GF-D8 (cell line): ENCODE measurements at regions not wholly inside any gene's neighbourhood (a gene's known extent, or its start where the extent isn't known, plus 50 kb on each side); places are given as distances from the start of the nearest gene placed in this dataset.
"Not testable (repeated sequence)": the region's sequence is repeated elsewhere in the genome, so short reads cannot be mapped to it uniquely, and the experiment has no call there.

Experiments
- DNase-seq: peaks from one replicate; lab custom pipeline; 2025; lab: John Stamatoyannopoulos, UW

DNA sequence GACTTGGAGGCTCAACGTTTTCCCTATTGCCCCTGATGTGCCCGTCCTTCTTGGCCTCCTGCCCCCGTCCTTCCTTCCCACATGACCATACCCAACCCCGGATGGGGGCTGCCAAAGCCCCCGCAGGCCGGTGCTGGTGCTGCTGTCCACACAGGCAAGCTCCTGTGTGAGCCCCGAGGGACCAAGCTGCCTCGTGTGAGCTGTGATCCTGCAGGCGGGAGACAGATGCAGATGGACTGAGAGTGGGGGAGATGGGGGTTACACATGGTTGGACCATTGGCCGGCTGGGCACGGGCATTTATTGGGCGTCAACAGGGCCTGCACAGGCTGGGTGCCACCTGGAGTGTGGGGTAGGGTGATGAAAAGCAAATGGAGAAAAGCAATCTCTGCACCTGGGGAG lies 313.2 kb upstream of the B3GAT1 start:
- DNase-seq: no peak

DNA sequence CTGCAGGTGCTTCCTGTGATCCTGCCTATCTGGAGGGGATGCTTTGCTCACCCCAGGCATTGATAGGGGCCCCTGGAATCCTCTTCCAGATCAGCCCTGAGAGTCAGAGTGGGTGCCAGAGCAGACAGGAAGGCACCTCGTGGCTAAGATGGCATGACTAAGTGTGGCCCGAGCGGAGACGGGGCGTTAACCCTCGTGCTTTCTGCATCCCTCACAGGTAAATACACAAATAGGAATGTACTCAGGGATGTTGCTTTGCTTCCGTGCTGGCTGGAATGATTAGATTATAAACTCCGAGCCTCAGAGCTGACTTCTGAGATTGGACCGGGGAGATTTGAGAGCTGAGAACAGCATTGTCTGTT lies 312.7 kb upstream of the B3GAT1 start:
- no peak for DNase-seq

DNA sequence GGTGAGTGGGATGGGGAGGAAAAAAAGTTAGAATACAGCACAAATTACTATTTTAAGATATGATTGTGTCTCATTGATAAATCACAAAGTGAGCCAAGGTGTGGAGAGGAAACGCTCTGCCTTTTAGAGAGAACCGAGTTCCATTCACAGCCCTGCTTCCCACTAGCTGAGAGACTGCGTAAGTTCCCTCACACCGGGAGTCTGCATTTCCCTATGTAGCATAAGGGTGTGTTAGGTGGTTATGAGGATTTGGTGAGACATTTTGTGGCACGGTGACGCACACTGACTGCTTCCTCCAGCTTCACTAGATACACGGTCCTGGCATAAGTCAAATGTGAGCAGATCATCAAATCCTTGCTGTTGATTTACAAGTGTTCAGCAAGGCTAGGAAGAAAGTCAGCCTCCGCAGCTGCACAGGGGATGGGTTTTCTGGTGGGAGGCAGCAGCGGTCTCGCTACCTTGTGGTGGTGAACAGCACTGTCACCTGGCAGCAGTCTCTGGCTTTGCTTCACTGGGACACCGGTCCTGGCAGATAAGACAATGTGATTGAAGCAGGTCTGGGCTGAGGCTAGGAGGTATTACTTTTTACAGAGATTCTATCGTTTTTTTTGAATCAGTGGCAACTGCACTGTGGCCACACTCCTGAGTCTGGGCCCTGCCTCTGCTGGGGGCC lies 312.2 kb upstream of the B3GAT1 start:
- no peak for DNase-seq

DNA sequence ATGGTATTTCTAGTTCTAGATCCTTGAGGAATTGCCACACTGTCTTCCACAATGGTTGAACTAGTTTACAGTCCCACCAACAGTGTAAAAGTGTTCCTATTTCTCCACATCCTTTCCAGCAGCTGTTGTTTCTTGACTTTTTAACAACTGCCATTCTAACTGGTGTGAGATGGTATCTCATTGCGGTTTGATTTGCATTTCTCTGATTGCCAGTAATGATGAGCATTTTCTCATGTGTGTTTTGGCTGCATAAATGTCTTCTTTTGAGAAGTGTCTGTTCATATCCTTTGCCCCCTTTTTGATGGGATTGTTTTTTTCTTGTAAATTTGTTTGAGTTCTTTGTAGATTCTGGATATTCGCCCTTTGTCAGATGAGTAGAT lies 308.6 kb upstream of the B3GAT1 start:
- DNase-seq: not testable (repeated sequence)

DNA sequence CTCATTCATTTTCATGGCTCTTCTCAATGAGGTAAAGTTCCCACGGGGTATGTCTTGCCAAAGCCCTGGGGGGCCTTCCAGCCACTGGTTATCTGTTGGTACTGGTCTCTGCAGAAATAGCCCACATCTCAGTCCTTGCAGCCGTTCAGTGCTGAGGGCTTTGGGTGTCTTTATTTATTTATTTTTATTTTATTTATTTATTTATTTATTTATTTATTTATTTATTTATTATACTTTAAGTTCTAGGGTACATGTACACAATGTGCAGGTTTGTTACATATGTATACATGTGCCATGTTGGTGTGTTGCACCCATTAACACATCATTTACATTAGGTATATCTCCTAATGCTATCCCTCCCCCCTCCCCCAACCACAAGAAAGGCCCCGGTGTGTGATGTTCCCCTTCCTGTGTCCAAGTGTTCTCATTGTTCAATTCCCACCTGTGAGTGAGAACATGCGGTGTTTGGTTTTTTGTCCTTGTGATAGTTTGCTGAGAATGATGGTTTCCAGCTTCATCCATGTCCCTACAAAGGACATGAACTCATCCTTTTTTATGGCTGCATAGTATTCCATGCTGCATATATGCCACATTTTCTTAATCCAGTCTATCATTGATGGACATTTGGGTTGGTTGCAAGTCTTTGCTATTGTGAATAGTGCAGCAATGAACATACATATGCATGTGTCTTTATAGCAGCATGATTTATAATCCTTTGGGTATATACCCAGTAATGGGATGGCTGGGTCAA lies 308.1 kb upstream of the B3GAT1 start:
- not testable (repeated sequence) for DNase-seq

DNA sequence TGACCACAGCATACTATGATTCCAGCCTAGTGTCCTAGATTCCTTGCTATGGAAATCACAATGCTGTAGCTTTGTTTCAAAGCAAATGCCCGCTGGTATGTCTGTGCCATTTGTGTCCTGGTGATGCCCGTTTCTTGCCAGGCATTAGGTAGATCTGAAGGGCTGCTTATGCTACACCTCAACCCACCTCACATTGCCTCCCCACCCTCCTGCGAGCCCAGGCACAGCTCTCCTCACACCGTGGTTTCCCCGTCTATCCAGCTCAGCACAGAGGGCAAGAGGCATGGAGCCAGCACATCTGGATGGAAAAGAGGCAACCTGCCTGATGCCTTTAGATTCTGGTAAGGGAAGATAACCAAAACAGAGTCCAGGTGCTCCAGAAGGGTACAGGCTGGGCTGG lies 307.4 kb upstream of the B3GAT1 start:
- no peak for DNase-seq

DNA sequence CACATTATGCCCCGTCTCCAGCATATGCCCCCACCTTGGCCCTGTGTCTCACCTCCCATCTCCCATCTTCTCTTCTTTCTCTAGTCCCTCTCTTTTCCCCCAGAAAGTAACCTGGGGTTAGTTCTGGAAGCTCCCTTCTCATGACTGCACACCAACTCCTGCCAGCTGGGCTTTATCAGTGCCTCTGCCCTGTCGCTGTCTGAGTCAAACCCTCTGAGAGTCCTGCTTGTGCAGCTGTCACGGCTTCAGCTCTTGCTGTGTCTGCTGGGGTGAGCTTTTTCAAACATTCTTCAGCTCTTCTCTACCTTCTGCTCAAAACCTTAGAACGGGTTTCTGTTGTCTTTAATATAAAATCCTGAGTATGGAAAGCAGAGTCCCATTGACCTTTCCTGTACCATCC lies 304.5 kb upstream of the B3GAT1 start:
- no peak for DNase-seq

DNA sequence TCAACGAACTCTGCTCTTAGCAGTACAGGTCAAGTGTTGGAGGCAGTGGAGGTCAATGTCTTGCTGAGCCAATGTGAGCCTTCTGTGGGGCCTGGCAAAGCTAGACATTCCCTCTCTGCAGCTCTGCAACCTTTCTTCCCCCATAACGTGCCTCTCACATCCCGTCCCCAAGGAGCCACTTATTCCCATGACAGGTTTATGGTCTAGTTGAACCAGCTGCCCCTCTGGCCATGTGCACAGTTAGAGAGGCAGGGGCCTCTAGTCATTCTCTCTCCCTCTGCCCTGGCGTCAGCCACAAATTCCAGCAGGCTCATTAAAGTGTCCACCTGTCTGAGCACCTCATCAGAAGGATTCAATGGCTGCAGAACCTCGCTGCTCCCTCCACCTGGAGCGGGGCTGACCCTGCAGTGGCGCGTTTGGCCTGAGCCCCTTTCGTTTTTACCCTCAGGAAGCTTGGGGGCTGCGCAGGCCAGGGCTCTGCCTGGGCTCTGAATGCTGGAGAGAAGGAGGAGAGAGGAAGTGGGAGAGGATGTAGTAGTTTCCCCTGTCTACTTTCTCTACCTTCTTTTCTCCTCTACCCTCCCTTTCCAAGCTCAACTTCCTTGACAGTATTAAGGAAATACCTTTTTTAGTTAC lies 302.1 kb upstream of the B3GAT1 start:
- DNase-seq: no peak

DNA sequence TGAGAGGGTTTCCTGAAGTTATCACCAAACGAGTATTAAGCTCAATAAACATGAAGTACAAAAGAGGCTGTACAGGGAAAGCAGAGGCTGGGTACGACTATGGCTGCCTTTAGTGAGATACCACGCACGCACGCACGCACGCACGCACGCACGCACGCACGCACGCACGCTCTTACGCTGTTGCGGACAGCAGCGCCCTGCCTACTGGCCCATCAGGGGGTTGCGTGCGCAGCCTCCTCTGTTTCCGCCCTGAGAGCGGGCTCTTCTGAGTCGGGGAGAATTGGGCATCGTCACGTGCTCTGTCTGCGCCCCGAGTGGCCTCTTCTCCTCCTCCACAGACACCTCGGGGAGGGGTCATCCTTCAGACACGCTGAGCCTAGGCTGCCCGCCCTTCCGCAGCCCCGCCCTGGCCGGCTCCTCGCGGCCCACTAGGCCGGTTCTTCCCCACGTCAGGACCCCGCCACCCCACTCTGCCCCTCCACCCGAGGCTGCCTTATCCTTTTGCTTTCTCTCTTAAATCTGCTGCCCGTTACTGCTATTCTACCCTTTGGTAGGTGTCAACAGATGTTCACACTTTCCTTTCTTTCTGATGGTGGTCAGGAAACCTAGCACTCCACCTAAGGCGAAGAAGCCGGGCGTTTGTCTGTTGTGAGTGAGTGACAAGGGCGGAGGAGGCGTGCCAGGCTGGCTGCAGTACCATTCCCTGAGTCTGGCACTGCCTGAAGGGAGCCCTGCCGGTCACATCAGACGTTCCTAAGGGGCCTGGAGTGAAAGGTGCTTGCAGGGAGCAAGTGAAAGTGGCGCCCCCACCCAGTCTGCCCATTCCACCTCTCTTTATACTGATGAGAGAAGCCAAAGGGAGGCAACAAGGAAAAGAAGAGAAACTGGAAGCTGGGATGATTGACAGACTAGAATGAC lies 300.4 kb upstream of the B3GAT1 start:
- no peak for DNase-seq

DNA sequence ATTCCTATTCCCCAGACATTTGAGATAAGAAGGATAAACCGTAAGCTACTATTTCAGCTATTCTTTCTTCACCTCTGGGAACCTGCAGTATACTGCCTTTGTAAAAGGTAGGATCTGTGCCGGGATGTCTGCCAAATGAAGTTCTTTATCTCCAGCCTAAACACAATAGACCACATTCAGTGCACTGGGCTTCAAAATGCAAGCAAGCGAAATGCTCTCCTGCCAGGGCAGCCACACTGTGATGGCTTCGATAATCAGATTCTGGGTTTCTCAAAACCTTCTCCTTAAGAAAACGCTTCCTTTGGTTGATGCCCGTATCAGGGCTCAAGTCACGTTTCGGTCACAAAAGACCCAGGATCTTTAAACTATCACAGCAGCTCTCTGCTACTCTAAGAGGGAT lies 299.5 kb upstream of the B3GAT1 start:
- no peak for DNase-seq

DNA sequence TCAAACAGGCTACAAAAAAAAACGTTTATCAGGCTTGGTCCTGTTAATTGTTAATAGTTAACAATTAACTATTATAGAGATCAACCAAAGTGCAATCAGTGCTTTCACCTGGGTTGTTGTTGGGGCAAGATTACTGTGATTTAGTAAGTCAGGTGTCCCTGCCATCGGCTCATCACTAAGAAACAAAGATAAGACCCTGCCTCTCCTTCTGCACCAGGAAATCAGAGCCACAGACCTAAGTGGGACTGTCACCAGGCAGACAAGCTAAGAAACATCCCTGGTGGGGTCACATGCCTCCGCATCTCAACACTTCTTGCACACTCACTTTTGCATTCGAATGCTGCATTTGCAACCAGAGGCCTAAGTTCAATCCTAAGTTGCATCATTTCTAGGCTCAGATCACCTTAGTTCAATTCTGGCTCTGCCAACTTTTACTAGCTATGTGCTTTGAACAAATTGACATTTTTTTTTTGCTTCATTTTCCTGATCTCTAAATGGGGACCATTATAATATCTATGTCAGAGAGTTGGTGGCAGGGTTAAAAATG lies 298.9 kb upstream of the B3GAT1 start:
- DNase-seq: no peak

DNA sequence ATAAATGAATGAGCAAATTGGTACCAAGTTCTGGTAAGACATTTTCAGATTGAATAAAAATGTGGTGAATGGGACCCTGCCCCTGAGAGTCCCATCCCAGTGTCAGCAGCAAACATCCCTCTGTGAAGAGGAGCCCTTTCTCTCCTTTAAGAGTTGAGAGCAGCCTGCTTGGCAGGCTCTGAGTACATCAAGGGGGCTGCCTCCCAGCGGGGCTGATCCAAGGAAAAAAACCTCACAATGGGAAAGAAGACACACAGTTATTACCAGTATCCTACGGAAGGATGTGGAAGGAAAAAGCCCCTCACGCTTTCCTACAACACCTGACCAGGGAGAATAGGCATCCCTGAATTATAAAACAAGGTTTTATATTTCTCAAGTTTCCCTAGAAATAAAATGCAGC lies 293.8 kb upstream of the B3GAT1 start:
- DNase-seq: no peak

DNA sequence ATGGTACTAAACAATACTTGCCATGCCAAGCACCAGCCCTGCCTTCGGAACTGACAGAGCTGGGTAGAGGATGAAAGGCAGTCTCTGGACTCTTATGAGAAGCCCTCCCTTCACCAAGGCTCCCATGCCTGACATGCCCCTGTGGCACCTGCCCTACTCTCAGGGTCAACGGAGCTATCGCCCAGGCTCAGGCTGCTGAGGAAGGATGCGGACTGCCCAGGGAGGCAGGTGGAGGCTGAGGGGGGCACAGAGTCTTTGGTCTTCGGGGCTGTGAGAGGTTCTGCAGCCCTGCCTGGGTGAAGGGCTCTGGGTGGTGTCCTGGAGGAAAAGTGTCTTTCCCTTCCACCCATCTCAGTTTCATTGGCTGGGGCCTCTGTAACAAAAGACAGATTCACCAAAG lies 290.8 kb upstream of the B3GAT1 start:
- DNase-seq: no peak

DNA sequence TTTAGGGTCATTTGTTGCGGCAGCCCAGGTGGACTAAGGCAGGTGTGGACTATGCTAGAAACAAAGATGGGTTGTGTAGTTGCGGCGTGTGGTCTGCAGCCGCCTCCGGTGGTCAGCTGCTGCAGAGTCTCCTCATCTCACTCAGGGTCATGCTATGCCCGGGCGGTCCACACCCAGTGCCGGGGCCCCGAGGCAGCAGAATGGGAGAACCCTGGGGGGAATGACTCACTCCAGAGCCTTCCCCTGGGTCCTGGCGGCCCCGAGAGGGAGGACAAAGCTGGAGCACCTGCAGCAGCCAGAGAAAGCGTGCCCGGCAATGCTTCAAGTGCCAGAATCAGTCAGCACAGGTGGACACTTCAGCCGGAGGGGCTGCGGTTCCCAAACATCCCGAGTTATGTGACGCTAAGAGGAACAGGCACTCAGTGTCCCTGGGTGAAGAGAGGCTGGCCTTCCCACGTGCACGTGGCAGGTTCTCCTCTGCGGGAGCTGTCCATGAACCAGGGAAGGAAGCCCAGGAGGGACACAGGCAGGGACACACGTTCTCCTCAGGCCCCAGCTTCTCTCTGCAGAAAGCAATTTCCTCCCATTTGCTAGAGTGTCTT lies 289.6 kb upstream of the B3GAT1 start:
- DNase-seq: no peak

DNA sequence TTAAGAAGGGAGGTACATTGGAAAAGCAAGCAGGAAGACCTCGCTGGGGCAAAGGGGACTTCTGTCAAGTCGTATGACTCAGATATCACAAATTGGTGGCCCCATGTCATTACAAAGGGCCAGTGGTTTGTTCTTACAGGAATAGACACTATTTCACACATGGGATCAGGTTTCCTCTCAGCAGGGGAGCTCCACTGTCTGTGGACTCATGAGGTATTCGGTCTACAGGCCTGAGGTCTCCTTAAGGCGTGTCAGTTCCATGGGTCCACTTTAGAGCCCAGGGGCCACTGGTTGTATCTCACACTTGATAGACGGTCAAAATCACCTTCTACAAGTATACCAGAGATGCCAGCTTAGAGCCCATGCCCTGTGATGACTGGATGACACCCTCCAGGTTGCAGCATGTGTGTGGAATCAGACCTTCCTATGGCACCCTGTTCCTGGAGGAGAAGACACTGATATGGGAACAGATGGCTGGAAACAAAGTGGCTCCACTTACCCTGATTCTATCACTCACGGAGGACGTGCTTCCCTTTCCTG lies 288.1 kb upstream of the B3GAT1 start:
- DNase-seq: no peak

DNA sequence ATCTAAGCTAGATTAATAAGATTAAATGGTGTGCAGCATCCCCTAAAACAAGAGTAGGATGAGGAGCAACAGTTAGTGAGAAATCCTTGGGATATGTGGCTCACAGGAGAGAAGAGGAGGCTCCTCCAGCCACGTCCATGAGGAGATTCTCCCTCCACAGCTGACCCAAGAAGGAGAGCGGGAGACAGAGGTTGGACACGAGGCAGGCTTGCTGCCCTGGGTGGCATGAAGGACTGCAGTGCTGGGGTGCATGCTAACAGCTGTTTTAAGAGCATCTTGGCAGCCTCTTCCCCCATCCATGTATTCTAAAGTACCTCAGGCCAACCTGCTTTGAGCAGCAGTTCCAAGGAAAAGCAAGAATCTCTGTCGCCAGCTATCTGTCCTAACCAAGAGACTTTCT lies 284.4 kb upstream of the B3GAT1 start:
- DNase-seq: no peak

DNA sequence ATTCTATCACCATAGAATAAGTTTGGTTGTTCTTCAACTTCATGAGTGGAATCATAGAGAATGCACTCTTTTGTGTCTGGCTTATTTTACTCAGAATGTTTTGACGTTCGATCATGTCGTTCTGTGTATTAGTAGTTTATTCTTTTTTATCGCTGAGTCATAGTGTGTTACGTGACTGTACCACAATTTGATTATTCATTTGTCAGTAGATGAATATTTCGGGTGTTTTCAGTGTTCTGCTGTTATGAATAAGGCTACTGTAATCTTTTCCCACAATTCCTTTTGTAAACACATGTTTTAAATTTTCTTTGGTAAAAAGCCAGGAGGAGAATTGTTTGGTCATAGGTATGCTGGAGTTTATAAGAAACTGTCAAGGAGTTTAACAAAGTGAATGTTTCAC lies 279.9 kb upstream of the B3GAT1 start:
- no peak for DNase-seq

DNA sequence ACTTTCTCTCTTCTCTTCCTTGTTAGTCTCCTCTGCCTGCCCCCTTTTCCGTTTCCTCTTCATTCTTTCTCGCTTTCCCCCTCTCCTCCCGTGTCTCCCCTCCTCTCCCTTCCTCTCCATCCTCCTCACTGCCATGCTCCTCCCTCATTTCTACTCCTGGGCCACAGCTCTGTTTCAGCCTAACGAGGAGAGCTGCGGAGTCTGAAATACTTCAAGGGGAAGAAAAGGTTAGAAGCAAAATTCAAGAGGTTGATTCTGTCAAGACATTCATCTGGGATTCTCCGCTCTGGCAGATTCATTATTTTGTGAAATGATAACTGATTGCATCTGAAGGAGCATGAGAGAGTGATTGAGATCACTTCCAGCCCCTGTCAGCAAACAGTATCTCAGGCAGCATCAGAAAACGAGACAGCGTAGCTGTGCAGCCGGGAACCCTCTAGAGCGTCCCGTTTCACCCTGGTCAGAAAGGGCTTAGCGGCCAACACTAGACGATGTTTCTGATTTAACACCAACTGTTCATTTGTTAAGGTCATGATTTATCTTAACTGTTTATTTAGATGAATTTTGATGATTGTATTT lies 279.3 kb upstream of the B3GAT1 start:
- DNase-seq: no peak

DNA sequence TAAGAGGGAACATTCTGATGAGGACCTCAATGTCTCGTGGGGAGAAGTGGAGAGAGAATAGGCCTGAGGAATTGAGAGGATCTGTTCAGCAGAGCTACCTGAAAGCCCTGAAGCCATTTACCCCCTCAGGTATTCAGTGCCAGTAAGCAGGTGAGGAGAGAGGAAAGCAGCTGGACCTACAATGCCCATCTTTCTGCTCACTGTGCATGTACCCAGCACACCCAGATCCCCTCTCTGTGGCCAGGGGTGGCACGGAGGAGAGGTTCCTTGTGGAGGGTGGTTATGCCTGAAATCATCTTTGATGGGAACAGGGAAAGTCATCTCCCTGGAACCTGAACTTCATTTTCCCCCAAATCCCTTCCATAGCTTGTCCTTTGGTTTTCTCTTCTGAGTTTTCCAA lies 277.8 kb upstream of the B3GAT1 start:
- no peak for DNase-seq

DNA sequence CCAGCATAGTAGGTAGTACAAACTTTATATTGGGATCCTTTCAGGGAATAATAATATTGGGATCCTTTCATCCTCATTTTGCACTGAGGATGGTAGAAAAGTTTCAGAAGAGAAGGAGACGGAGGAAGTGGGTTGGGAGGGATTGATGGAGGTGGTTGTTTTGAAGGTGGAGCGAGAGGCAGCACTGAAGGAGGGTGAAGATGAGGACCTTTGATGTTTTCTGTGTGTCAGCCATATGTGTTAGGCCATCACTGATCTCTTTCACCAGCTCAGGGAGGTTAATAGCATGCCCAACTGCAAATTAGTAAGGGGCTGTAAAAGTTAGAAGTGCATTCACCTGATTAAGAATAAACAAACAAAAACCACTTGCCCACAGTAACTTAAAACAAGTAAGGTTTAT lies 275.5 kb upstream of the B3GAT1 start:
- no peak for DNase-seq

DNA sequence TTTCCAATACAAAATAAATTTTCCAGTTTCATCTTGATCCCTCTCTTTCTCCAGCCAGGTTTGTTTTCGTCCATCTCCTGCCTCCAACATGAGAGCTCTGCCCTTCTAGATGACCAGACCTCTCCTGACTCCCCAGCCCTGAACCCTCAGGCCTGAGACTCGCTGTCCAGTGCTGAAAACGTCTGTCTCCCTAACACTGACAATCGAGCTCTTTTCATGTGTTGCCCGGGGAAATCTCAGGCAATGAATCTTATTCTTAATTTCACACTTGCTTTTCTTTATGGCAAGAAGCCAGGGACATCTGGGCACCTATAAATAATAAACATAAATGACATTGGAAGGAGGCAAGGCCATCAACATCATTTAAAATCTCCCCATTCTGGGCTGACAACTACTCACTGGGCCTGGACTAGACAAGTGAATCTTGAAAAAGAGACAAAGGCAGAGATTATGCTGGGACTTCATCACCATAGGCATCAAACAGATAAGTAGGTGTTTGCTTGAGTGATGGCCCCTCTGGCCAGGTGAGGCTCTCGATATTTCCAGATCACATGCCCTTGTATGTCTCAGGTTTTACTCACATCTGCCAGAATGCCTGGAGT lies 274.5 kb upstream of the B3GAT1 start:
- no peak for DNase-seq
